ENCODE measurements at regions not wholly inside any gene's neighbourhood (a gene's known extent, or its start where the extent isn't known, plus 50 kb on each side); places are given as distances from the start of the nearest gene placed in this dataset.

GRCh38 chr4:187059895-187060294 lies 336.2 kb upstream of the FAT1 start:
- no peak for TF ChIP-seq CTCF (IDR thresholded peaks at IDR 0.05)
- Histone ChIP-seq H3K4me1 (ENCODE audit: control insufficient read depth in 1 of 2, insufficient read depth in 2 of 2, low read length in 2 of 2) (no peaks in the 10 kb centered on the region), H4K20me1 (ENCODE audit: insufficient read depth, low read length) (no peaks in the 10 kb centered on the region), H2AFZ (ENCODE audit: insufficient read depth, low read depth, low read length, poor library complexity, severe bottlenecking) (no peak overlapping the region), H3K27me3 (ENCODE audit: control insufficient read depth in 2 of 2, insufficient read depth in 2 of 2, low read length in 2 of 2) (no peaks in the 10 kb centered on the region), H3K9me3 (replicated peaks in 1 of 2; ENCODE audit: control insufficient read depth in 1 of 2, insufficient read depth in 1 of 2, low read length in 2 of 2) (peaks cover 7 to 32% of the 10 kb centered on the region in 2 donors), H3K4me2 (replicated peaks; ENCODE audit: extremely low read depth, low read length, poor library complexity, severe bottlenecking) (no peak overlapping the region), H3K36me3 (replicated peaks in 1 of 2; ENCODE audit: control insufficient read depth in 1 of 2, insufficient read depth in 2 of 2, low read length in 2 of 2) (no peaks in the 10 kb centered on the region), H3K79me2 (ENCODE audit: insufficient read depth, low read length) (no peaks in the 10 kb centered on the region), H3K27ac (ENCODE audit: low read depth in 1 of 2, low read length in 2 of 2) (no peak overlapping the region), H3K4me3 (replicated peaks in 1 of 3; ENCODE audit: low read depth in 2 of 3, low read length in 3 of 3) (no peak overlapping the region), H3K9ac (ENCODE audit: insufficient read depth, low read length, poor library complexity, severe bottlenecking) (no peak overlapping the region)
- DNase-seq, result no peak
- no peak overlapping the region for H3K4me3 Mint-ChIP-seq
- intact Hi-C loops (cut with micrococcal nuclease), result no loop called here
- no peaks in the 10 kb centered on the region for H3K27me3 Mint-ChIP-seq (ENCODE audit: low read depth in 3 of 3)
- H3K27ac Mint-ChIP-seq, result no peak overlapping the region
- no CpG with 5 or more reads among the region's 4 CpGs for WGBS (ENCODE audit: insufficient coverage)
- peaks cover 2 to 26% (median 10%) of the 10 kb centered on the region in 7 donors for H3K9me3 Mint-ChIP-seq
- no peaks in the 10 kb centered on the region for H3K4me1 Mint-ChIP-seq
- no peaks in the 10 kb centered on the region for H3K36me3 Mint-ChIP-seq

DNA sequence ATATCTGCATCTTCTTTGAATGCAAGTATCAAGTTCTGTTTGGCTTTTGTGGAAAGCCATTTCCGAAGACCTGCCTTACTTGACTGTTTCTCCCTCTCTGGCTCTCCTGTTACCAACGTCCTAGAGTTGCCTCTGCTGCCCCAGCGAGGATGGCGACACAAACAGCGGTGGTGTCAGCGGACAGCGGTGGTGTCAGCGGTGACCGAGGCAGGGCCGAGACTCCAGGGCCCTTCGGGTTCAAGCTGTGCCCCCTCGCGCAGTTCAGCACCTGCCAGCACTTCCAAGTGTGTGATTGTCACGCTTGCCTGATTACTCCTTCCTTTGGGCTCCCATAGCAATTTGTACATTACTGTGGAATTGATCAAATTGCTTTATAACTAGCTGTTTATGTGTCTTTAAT lies 336.9 kb upstream of the FAT1 start:
- Histone ChIP-seq H3K27me3 (ENCODE audit: control insufficient read depth in 2 of 2, insufficient read depth in 2 of 2, low read length in 2 of 2) (no peaks in the 10 kb centered on the region), H3K9ac (ENCODE audit: insufficient read depth, low read length, poor library complexity, severe bottlenecking) (no peak overlapping the region), H3K27ac (ENCODE audit: low read depth in 1 of 2, low read length in 2 of 2) (no peak overlapping the region), H4K20me1 (ENCODE audit: insufficient read depth, low read length) (no peaks in the 10 kb centered on the region), H3K79me2 (ENCODE audit: insufficient read depth, low read length) (no peaks in the 10 kb centered on the region), H3K4me1 (ENCODE audit: control insufficient read depth in 1 of 2, insufficient read depth in 2 of 2, low read length in 2 of 2) (no peaks in the 10 kb centered on the region), H2AFZ (ENCODE audit: insufficient read depth, low read depth, low read length, poor library complexity, severe bottlenecking) (no peak overlapping the region), H3K4me2 (replicated peaks; ENCODE audit: extremely low read depth, low read length, poor library complexity, severe bottlenecking) (no peak overlapping the region), H3K9me3 (replicated peaks in 1 of 2; ENCODE audit: control insufficient read depth in 1 of 2, insufficient read depth in 1 of 2, low read length in 2 of 2) (peaks cover 7 to 32% of the 10 kb centered on the region in 2 donors), H3K36me3 (replicated peaks in 1 of 2; ENCODE audit: control insufficient read depth in 1 of 2, insufficient read depth in 2 of 2, low read length in 2 of 2) (no peaks in the 10 kb centered on the region), H3K4me3 (replicated peaks in 1 of 3; ENCODE audit: low read depth in 2 of 3, low read length in 3 of 3) (no peak overlapping the region)
- Mint-ChIP-seq H3K27me3 (ENCODE audit: low read depth in 3 of 3) (no peaks in the 10 kb centered on the region), H3K4me1 (no peaks in the 10 kb centered on the region), H3K36me3 (no peaks in the 10 kb centered on the region), H3K4me3 (no peak overlapping the region), H3K9me3 (peaks cover 2 to 26% (median 10%) of the 10 kb centered on the region in 7 donors), H3K27ac (no peak overlapping the region)
- DNase-seq, result no peak
- intact Hi-C loops (cut with micrococcal nuclease), result no loop called here
- 85% methylated on average over 14 of the region's 14 CpGs for WGBS (ENCODE audit: insufficient coverage)
- no peak for TF ChIP-seq CTCF (IDR thresholded peaks at IDR 0.05)
